ENCODE measurements at regions not wholly inside any gene's neighbourhood (a gene's known extent, or its start where the extent isn't known, plus 50 kb on each side); places are given as distances from the start of the nearest gene placed in this dataset.

- TF ChIP-seq CTCF (IDR thresholded peaks at IDR 0.05; ENCODE audit: insufficient read depth, low read depth, low read length) (no peak), EZH2 (IDR thresholded peaks at IDR 0.05; ENCODE audit: insufficient read depth, low read length) (no peak)
Measured at GRCh38 chr4:28760003-28760402, 1899.4 kb downstream of the STIM2 start.

All from astrocyte (in vitro differentiated cells and primary cell).